BJ (cell line): ENCODE measurements at regions not wholly inside any gene's neighbourhood (a gene's known extent, or its start where the extent isn't known, plus 50 kb on each side); places are given as distances from the start of the nearest gene placed in this dataset.

Experiments
- CTCF ChIA-PET: fragments of 350-600 bp; formaldehyde crosslinking; extraction: SDS; loops from one replicate; lab custom pipeline; 2021; ENCODE audit warnings: antibody characterized with exemption, inconsistent platforms; lab: Yijun Ruan, JAX
- POLR2A ChIA-PET: fragments of 300-600 bp; sonication (Branson Sonifier 250); formaldehyde crosslinking; extraction: SDS; loops from one replicate; lab custom pipeline; 2021; ENCODE audit warnings: antibody characterized with exemption; lab: Charles Lee
- DNase-seq: peaks from one replicate; pipeline ENCODE4 v3.0.0-alpha.2; 2011; ENCODE audit warnings: low read depth
- H3K27me3 ChIP-seq: 2 replicates; pipeline ENCODE4 v1.6.0; 2011; ENCODE audit warnings: low read length; ENCODE audit not compliant: control insufficient read depth, insufficient read depth
- H3K36me3 ChIP-seq: 2 replicates; pipeline ENCODE4 v1.5.1; 2011; ENCODE audit warnings: low read length; ENCODE audit not compliant: control insufficient read depth, insufficient read depth
- H3K4me3 ChIP-seq: 2 replicates; pipeline ENCODE4 v1.5.1; 2011; ENCODE audit warnings: low read depth, mild to moderate bottlenecking, control low read depth, low read length
- CTCF ChIP-seq: IDR thresholded peaks from 2 replicates; pipeline ENCODE4 v1.5.1; 2011; ENCODE audit warnings: low read depth, mild to moderate bottlenecking, control low read depth, inconsistent platforms, low read length, moderate library complexity; ENCODE audit not compliant: insufficient read depth

- CTCF ChIA-PET = interaction anchor here (0.7 to 1.8 kb wide), 4 partner anchors 13 to 455 kb away, joined by 3 to 5 read pairs (median 4); no protein-coding TSS in a partner anchor
- Histone ChIP-seq H3K27me3 (no peaks in the 10 kb centered on the region), H3K36me3 (no peaks in the 10 kb centered on the region), H3K4me3 (no peak overlapping the region)
- TF ChIP-seq CTCF = no peak
- POLR2A ChIA-PET = interaction anchor here (0.5 kb wide), 1 partner anchor 34 kb away, joined by 3 read pairs; no protein-coding TSS in a partner anchor
- DNase-seq = no peak
These were observed 239.8 kb upstream of the THBS1 start for GRCh38 chr15:39340903-39341645.

DNA sequence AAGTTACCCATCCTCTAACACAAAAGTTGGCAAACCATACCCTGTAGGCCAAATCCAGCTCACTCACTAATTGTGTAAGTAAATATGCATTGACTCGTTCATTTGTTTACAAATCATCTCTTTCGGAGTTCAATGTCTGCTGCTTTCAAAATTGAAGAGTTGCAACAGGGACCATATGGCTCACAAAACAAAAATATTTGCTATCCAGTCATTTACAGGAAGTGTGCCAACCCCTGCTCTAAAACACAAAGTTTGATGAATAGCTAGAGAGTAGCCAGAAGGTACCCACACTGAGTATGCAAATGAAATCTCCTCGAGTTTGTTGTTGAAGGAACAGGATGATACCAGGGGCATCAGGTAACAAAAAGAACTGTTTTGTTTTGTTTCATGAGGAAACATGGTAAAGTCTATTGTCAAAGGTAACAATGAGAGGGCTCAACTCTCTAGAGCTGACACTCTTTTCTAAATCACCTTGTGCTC, 236.2 kb upstream of the THBS1 start:
- no peaks in the 10 kb centered on the region for H3K27me3 ChIP-seq
- DNase-seq = no peak
- CTCF ChIA-PET = interaction anchor here (0.7 kb wide), 1 partner anchor 420 kb away, joined by 4 read pairs; no protein-coding TSS in a partner anchor
- H3K4me3 ChIP-seq = no peak overlapping the region
- no peaks in the 10 kb centered on the region for H3K36me3 ChIP-seq
- TF ChIP-seq CTCF = no peak
- POLR2A ChIA-PET = interaction anchor here (0.6 to 1.2 kb wide), 4 partner anchors 13 to 236 kb away, joined by 3 to 9 read pairs (median 3); partner anchors contain the start of gene THBS1

DNA sequence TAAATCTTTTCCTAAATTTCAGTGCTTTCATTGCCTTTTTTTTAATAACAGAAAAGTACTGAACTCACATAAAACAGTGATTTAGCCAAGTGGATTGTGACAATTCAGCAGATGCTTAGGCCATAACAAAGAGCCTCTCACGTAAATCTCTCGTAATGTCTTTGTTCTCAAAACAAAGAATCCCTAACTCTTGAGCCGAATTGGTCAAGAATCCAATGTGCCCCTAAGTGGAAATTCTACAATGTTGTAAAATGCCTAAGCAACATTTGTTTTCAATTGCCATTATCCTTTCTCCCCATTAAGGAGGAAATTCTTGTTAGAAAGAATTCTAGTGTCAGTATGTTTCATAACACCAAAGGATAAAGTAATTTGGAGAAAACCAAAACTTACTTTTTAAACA, 235.7 kb upstream of the THBS1 start:
- Histone ChIP-seq H3K36me3 (no peaks in the 10 kb centered on the region), H3K27me3 (no peaks in the 10 kb centered on the region), H3K4me3 (no peak overlapping the region)
- POLR2A ChIA-PET = interaction anchor here (0.6 to 1.2 kb wide), 4 partner anchors 12 to 235 kb away, joined by 3 to 9 read pairs (median 3); partner anchors contain the start of gene THBS1
- peak; percentile 94 for DNase-seq
- no peak for TF ChIP-seq CTCF
- CTCF ChIA-PET = interaction anchor here (0.7 kb wide), 1 partner anchor 420 kb away, joined by 4 read pairs; no protein-coding TSS in a partner anchor

- Histone ChIP-seq H3K4me3 (no peak overlapping the region), H3K36me3 (no peaks in the 10 kb centered on the region), H3K27me3 (no peaks in the 10 kb centered on the region)
- TF ChIP-seq CTCF = no peak
- DNase-seq = no peak
- ChIA-PET POLR2A (no interaction called here), CTCF (interaction anchor here (1.0 kb wide), 1 partner anchor 12 kb away, joined by 3 read pairs; no protein-coding TSS in a partner anchor)
These were observed 233.4 kb upstream of the THBS1 start for GRCh38 chr15:39347453-39347852.

DNA sequence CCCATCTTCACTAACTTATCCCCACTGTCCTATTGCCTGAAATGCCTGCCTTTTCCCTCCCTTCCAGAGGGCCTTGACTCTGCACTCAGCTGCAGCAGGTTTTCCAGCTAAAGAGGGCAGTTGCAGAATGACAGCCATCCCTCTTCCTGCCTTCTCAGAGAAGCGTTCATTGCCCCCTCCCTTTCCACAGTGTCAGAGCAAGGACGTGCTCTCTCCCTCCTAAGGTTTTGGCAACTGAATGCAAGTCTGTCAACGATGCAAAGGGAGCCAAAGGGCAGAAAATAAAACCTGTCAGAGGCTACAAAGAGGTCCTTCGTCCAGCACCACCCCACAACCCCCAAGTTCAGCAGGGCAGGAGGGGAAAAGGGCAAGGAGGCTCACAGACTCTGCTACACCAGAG, 230.1 kb upstream of the THBS1 start:
- POLR2A ChIA-PET = no interaction called here

More for the DNA sequence above, 230.1 kb upstream of the THBS1 start:
- CTCF ChIA-PET = interaction anchor here (0.6 to 1.3 kb wide), 2 partner anchors 48 to 54 kb away, joined by 3 read pairs; no protein-coding TSS in a partner anchor
- no peaks in the 10 kb centered on the region for H3K27me3 ChIP-seq
- DNase-seq = no peak
- H3K4me3 ChIP-seq = no peak overlapping the region
- no peak for TF ChIP-seq CTCF
- no peaks in the 10 kb centered on the region for H3K36me3 ChIP-seq
